H9 (cell line): ENCODE measurements at regions not wholly inside any gene's neighbourhood (a gene's known extent, or its start where the extent isn't known, plus 50 kb on each side); places are given as distances from the start of the nearest gene placed in this dataset.

Source experiments
- DNase-seq: peaks from one replicate; pipeline ENCODE4 v3.0.0-alpha.2; 2017
- H2AFZ ChIP-seq: one replicate; pipeline ENCODE4 v1.6.1; 2013; ENCODE audit warnings: mild to moderate bottlenecking, low read length, control low read depth, moderate library complexity
- H2AK5ac ChIP-seq: 2 replicates; pipeline ENCODE4 v1.6.1; 2013; ENCODE audit warnings: low read length, control low read depth, mixed read lengths; ENCODE audit not compliant: insufficient read length
- H2BK120ac ChIP-seq: one replicate; pipeline ENCODE4 v1.6.1; 2013; ENCODE audit warnings: low read depth, mild to moderate bottlenecking, low read length, control low read depth, inconsistent platforms; ENCODE audit not compliant: poor library complexity, severe bottlenecking
- H2BK12ac ChIP-seq: 2 replicates; pipeline ENCODE4 v1.6.1; 2013; ENCODE audit warnings: low read length, control low read depth, mixed read lengths, low read depth; ENCODE audit not compliant: insufficient read length
- H2BK15ac ChIP-seq: 2 replicates; pipeline ENCODE4 v1.6.1; 2013; ENCODE audit warnings: low read depth, low read length, control low read depth
- H2BK20ac ChIP-seq: one replicate; pipeline ENCODE4 v1.6.1; 2013; ENCODE audit warnings: low read depth, mild to moderate bottlenecking, low read length, control low read depth, inconsistent platforms; ENCODE audit not compliant: poor library complexity, severe bottlenecking
- H2BK5ac ChIP-seq: 2 replicates; pipeline ENCODE4 v1.6.1; 2013; ENCODE audit warnings: low read length, control low read depth, mixed read lengths; ENCODE audit not compliant: insufficient read length
- H3K14ac ChIP-seq: 2 replicates; pipeline ENCODE4 v1.6.1; 2013; ENCODE audit warnings: low read length, control low read depth; ENCODE audit not compliant: insufficient read depth
- H3K18ac ChIP-seq: 2 replicates; pipeline ENCODE4 v1.6.1; 2013; ENCODE audit warnings: low read depth, mild to moderate bottlenecking, mixed read lengths, low read length, control low read depth; ENCODE audit not compliant: insufficient read length
- H3K23ac ChIP-seq: 2 replicates; pipeline ENCODE4 v1.6.1; 2013; ENCODE audit warnings: low read length, control low read depth, mixed read lengths, low read depth; ENCODE audit not compliant: insufficient read length
- H3K23me2 ChIP-seq: 2 replicates; pipeline ENCODE4 v1.6.1; 2013; ENCODE audit warnings: low read depth, mild to moderate bottlenecking, mixed read lengths, low read length, control low read depth; ENCODE audit not compliant: insufficient read length, poor library complexity, severe bottlenecking
- H3K27ac ChIP-seq: 2 replicates; pipeline ENCODE4 v1.5.1; 2013; ENCODE audit warnings: low read length, control low read depth, mixed read lengths, low read depth; ENCODE audit not compliant: insufficient read length
- H3K27me3 ChIP-seq: 2 replicates; pipeline ENCODE4 v1.6.1; 2013; ENCODE audit warnings: low read length, control low read depth, inconsistent platforms; ENCODE audit not compliant: insufficient read depth
- H3K4ac ChIP-seq: 2 replicates; pipeline ENCODE4 v1.6.1; 2013; ENCODE audit warnings: low read depth, mild to moderate bottlenecking, control low read depth, inconsistent platforms, low read length, moderate library complexity
- H3K4me1 ChIP-seq: 2 replicates; pipeline ENCODE4 v1.6.1; 2013; ENCODE audit warnings: low read length, control low read depth, inconsistent platforms; ENCODE audit not compliant: insufficient read depth
- H3K4me2 ChIP-seq: 2 replicates; pipeline ENCODE4 v1.6.1; 2013; ENCODE audit warnings: low read length, control low read depth, mixed read lengths; ENCODE audit not compliant: insufficient read length, insufficient read depth
- H3K56ac ChIP-seq: 2 replicates; pipeline ENCODE4 v1.6.1; 2013; ENCODE audit warnings: low read depth, mild to moderate bottlenecking, mixed read lengths, low read length, control low read depth; ENCODE audit not compliant: insufficient read length
- H3K79me1 ChIP-seq: 2 replicates; pipeline ENCODE4 v1.6.1; 2013; ENCODE audit warnings: low read depth, mild to moderate bottlenecking, moderate library complexity, low read length, control low read depth, inconsistent platforms; ENCODE audit not compliant: insufficient read depth, poor library complexity, severe bottlenecking
- H3K79me2 ChIP-seq: 2 replicates; pipeline ENCODE4 v1.6.1; 2013; ENCODE audit warnings: low read length, control low read depth, inconsistent platforms; ENCODE audit not compliant: insufficient read depth
- H3K9ac ChIP-seq: 2 replicates; pipeline ENCODE4 v1.6.1; 2013; ENCODE audit warnings: low read length, control low read depth, mixed read lengths; ENCODE audit not compliant: insufficient read length; ENCODE audit errors: extremely low read depth
- H3K9me3 ChIP-seq: one replicate; pipeline ENCODE4 v1.6.1; 2013; ENCODE audit warnings: low read depth, low read length, inconsistent platforms; ENCODE audit not compliant: control insufficient read depth
- H3T11ph ChIP-seq: one replicate; pipeline ENCODE4 v1.6.1; 2013; ENCODE audit warnings: mild to moderate bottlenecking, low read length, control low read depth, inconsistent platforms
- H4K20me1 ChIP-seq: one replicate; pipeline ENCODE4 v1.6.1; 2013; ENCODE audit not compliant: control insufficient read depth, insufficient read length, insufficient read depth
- H4K5ac ChIP-seq: 2 replicates; pipeline ENCODE4 v1.6.1; 2013; ENCODE audit warnings: low read depth, mild to moderate bottlenecking, mixed read lengths, low read length, control low read depth; ENCODE audit not compliant: insufficient read length
- H4K8ac ChIP-seq: replicated peaks from 2 replicates; pipeline ENCODE4 v1.6.1; 2013; ENCODE audit warnings: low read length, control low read depth, mixed read lengths, low read depth; ENCODE audit not compliant: insufficient read length
- H4K91ac ChIP-seq: 2 replicates; pipeline ENCODE4 v1.6.1; 2013; ENCODE audit warnings: low read depth, mild to moderate bottlenecking, moderate library complexity, mixed read lengths, low read length, control low read depth; ENCODE audit not compliant: insufficient read length
- H3K27ac Mint-ChIP-seq, 3 experiments: 2 replicates in 2 of 3; 3 replicates in 1 of 3; pipeline ENCODE4 v1.8.0; 2020 to 2021; ENCODE audit warnings: mixed read lengths in 3 of 3, mild to moderate bottlenecking in 1 of 3, moderate library complexity in 1 of 3
- H3K27me3 Mint-ChIP-seq: 2 replicates; pipeline ENCODE4 v1.8.0; 2021; ENCODE audit warnings: low read depth, mild to moderate bottlenecking, moderate library complexity, mixed read lengths
- H3K36me3 Mint-ChIP-seq, 3 experiments: 2 replicates in 2 of 3; 3 replicates in 1 of 3; pipeline ENCODE4 v1.8.0; 2020 to 2021; ENCODE audit warnings: low read depth in 3 of 3, mixed read lengths in 3 of 3; ENCODE audit not compliant: insufficient read depth in 1 of 3
- H3K4me1 Mint-ChIP-seq, 2 experiments: 2 replicates each; pipeline ENCODE4 v1.8.0; 2020; ENCODE audit warnings: mixed read lengths in 2 of 2
- H3K4me3 Mint-ChIP-seq, 2 experiments: 2 replicates in 1 of 2; 3 replicates in 1 of 2; pipeline ENCODE4 v1.8.0; 2020 to 2021; ENCODE audit warnings: mild to moderate bottlenecking in 2 of 2, mixed read lengths in 2 of 2, moderate library complexity in 1 of 2
- H3K9me3 Mint-ChIP-seq, 2 experiments: 2 replicates in 1 of 2; 3 replicates in 1 of 2; pipeline ENCODE4 v1.8.0; 2020; ENCODE audit warnings: mild to moderate bottlenecking in 2 of 2, mixed read lengths in 2 of 2, moderate library complexity in 1 of 2
- WGBS: extraction: QIAGEN DNeasy Blood & Tissue Kit; methylation state at CpG from one replicate; pipeline ENCODE4 v1.1.7; 2013; ENCODE audit warnings: missing lambda C conversion rate, low lambda C conversion rate, mixed read lengths; ENCODE audit not compliant: insufficient read length; ENCODE audit errors: extremely low coverage; 5-methylcytosine and 5-hydroxymethylcytosine counted together
- TF ChIP-seq, protein P1 (sequence below): fragments of 200-600 bp; sonication (generic); conservative IDR thresholded peaks from 3 replicates; pipeline ENCODE4 v1.8.0; 2021; ENCODE audit warnings: antibody characterized with exemption, mild to moderate bottlenecking

DNA sequence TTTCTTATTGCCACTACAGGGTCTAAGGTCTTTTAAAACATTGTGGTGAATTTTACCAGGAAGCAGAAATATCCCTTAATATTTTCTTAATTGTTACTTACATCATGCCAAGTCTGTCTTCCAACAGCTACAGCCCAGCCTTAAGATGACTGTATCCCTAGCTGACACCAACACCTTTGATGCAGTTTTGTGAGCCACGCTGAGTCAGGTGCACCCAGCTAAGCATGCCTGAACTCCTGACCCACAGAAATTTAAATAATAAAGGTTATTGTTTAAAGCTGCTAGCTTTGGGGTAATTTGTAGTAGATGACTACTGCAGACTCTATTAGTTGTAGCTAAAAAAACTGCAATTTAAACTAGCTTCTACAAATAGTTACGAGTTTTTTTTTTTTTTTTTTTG is 1757.9 kb upstream of the LRRTM1 start:
- Histone ChIP-seq H2BK12ac (no peak overlapping the region), H3K56ac (no peak overlapping the region)

More for the DNA sequence above, 1757.9 kb upstream of the LRRTM1 start:
- Mint-ChIP-seq H3K36me3 (no peaks in the 10 kb centered on the region), H3K27ac (no peak overlapping the region), H3K9me3 (no peaks in the 10 kb centered on the region), H3K4me3 (no peak overlapping the region), H3K4me1 (peaks cover 13 to 17% of the 10 kb centered on the region in 2 experiments), H3K27me3 (peaks cover 2% of the 10 kb centered on the region)
- no peak overlapping the region for H2AK5ac ChIP-seq
- H2BK5ac ChIP-seq = no peak overlapping the region
- no peak overlapping the region for H2BK15ac ChIP-seq
- no peak overlapping the region for H4K5ac ChIP-seq
- no peak for DNase-seq
- H3K9me3 ChIP-seq = no peaks in the 10 kb centered on the region
- WGBS = no CpG with 5 or more reads among the region's 2 CpGs
- H4K91ac ChIP-seq = no peak overlapping the region
- no peak overlapping the region for H3T11ph ChIP-seq
- H3K14ac ChIP-seq = no peak overlapping the region
- H3K4ac ChIP-seq = no peak overlapping the region
- H3K4me2 ChIP-seq = no peak overlapping the region
- H3K79me2 ChIP-seq = no peaks in the 10 kb centered on the region
- H3K18ac ChIP-seq = no peak overlapping the region
- H3K9ac ChIP-seq = no peak overlapping the region
- H2AFZ ChIP-seq = no peak overlapping the region
- no peaks in the 10 kb centered on the region for H3K23me2 ChIP-seq
- no peak overlapping the region for H3K23ac ChIP-seq
- TF ChIP-seq, protein P1, sequence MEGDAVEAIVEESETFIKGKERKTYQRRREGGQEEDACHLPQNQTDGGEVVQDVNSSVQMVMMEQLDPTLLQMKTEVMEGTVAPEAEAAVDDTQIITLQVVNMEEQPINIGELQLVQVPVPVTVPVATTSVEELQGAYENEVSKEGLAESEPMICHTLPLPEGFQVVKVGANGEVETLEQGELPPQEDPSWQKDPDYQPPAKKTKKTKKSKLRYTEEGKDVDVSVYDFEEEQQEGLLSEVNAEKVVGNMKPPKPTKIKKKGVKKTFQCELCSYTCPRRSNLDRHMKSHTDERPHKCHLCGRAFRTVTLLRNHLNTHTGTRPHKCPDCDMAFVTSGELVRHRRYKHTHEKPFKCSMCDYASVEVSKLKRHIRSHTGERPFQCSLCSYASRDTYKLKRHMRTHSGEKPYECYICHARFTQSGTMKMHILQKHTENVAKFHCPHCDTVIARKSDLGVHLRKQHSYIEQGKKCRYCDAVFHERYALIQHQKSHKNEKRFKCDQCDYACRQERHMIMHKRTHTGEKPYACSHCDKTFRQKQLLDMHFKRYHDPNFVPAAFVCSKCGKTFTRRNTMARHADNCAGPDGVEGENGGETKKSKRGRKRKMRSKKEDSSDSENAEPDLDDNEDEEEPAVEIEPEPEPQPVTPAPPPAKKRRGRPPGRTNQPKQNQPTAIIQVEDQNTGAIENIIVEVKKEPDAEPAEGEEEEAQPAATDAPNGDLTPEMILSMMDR = no peak
- no peaks in the 10 kb centered on the region for H3K79me1 ChIP-seq
- no peaks in the 10 kb centered on the region for H3K4me1 ChIP-seq
- H4K20me1 ChIP-seq = no peaks in the 10 kb centered on the region
- no peak overlapping the region for H2BK120ac ChIP-seq
- H2BK20ac ChIP-seq = no peak overlapping the region
- H4K8ac ChIP-seq = no peak overlapping the region
- no peaks in the 10 kb centered on the region for H3K27me3 ChIP-seq
- no peak overlapping the region for H3K27ac ChIP-seq
